ENCODE measurements at regions not wholly inside any gene's neighbourhood (a gene's known extent, or its start where the extent isn't known, plus 50 kb on each side); places are given as distances from the start of the nearest gene placed in this dataset.

DNA sequence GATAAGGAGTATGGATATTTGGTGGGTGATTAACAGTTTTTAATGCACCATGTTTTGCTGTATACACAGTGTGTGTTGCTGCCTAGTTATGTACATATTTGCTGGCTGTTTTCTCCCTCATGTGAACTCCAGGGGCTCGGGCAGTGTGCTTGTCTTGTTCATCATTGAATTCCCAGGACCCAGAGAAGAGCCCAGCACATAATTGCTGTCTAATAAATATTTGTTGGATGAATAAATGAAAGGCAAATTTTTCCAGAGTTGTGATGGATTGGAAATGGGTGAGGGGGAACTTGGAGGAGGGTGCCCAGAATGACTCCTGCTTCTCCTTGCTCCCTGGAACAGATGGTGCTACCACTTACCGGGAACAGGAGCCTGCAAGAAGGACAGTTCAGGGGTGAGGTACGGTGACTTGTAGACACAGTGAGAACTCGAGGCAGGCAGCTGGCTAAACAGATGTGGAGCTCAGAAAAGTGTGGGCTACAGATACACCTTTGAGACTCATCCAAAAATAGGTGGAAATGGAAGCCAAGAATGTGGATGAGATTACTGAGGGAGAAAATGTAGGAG lies 586.8 kb upstream of the MGMT start:
- Histone ChIP-seq H3K79me2 (ENCODE audit: control insufficient read depth, insufficient read depth, low read length) (no peaks in the 10 kb centered on the region), H3K4me1 (ENCODE audit: control insufficient read depth, extremely low read depth, insufficient read depth, low read length) (no peaks in the 10 kb centered on the region), H2AFZ (ENCODE audit: low read depth, low read length) (no peak overlapping the region), H3K9ac (replicated peaks; ENCODE audit: extremely low read depth, insufficient read depth, low read length) (no peak overlapping the region), H3K4me2 (ENCODE audit: insufficient read depth, low read length) (no peak overlapping the region), H3K4me3 (replicated peaks in 1 of 3; ENCODE audit: insufficient read depth in 1 of 3, low read depth in 1 of 3, low read length in 3 of 3) (no peak overlapping the region), H4K20me1 (replicated peaks; ENCODE audit: control insufficient read depth, extremely low read depth, insufficient read depth, low read length) (no peaks in the 10 kb centered on the region), H3K27me3 (ENCODE audit: control insufficient read depth in 2 of 2, insufficient read depth in 2 of 2, low read length in 2 of 2) (no peaks in the 10 kb centered on the region), H3K27ac (ENCODE audit: insufficient read depth, low read depth, low read length) (no peak overlapping the region), H3K9me1 (replicated peaks; ENCODE audit: control insufficient read depth, extremely low read depth, insufficient read depth, low read length) (no peaks in the 10 kb centered on the region), H3K36me3 (ENCODE audit: control insufficient read depth in 2 of 2, extremely low read depth in 1 of 2, insufficient read depth in 2 of 2, low read length in 2 of 2) (no peaks in the 10 kb centered on the region), H3K9me3 (replicated peaks; ENCODE audit: control insufficient read depth, insufficient read depth, low read length) (peaks cover 2% of the 10 kb centered on the region)
- ChIA-PET CTCF (no interaction called here), POLR2A (no interaction called here)
- no peak for TF ChIP-seq FOS (IDR thresholded peaks at IDR 0.05; ENCODE audit: borderline replicate concordance, insufficient read depth, low read length)
- TF ChIP-seq POLR2A (IDR thresholded peaks at IDR 0.05; ENCODE audit: low read depth, low read length) = no peak
- no peak for TF ChIP-seq CTCF (IDR thresholded peaks at IDR 0.05; ENCODE audit: extremely low read depth in 1 of 2, insufficient read depth in 1 of 2, low read depth in 1 of 2, low read length in 2 of 2)
- TF ChIP-seq GATA2 (IDR thresholded peaks at IDR 0.05; ENCODE audit: insufficient read depth, insufficient read length, low read depth, low read length) = no peak
- TF ChIP-seq POLR2AphosphoS5 (IDR thresholded peaks at IDR 0.05; ENCODE audit: insufficient read depth, low read depth, low read length) = no peak
- TF ChIP-seq EZH2 (IDR thresholded peaks at IDR 0.05; ENCODE audit: borderline replicate concordance, low read depth, low read length, severe bottlenecking) = no peak
- TF ChIP-seq JUN (IDR thresholded peaks at IDR 0.05; ENCODE audit: borderline replicate concordance, insufficient read depth, insufficient read length, low read depth) = no peak
- TF ChIP-seq MAX (IDR thresholded peaks at IDR 0.05; ENCODE audit: insufficient read depth, insufficient read length) = no peak
- no peak for TF ChIP-seq MYC (IDR thresholded peaks at IDR 0.05; ENCODE audit: low read depth, low read length)
- dilution Hi-C loops (cut with MboI; ENCODE audit: extremely low pct_ligation_motif_present, low sequenced_read_pairs) (no loop called here), intact Hi-C loops (cut with micrococcal nuclease) (no loop called here)
- no peak for DNase-seq (ENCODE audit: low read depth, low spot score)
- no peak for FAIRE-seq
- BruUV-seq (replicated peaks) = no TSS peak
